Esophagus muscularis mucosa (tissue), 3 donors: ENCODE measurements at regions not wholly inside any gene's neighbourhood (a gene's known extent, or its start where the extent isn't known, plus 50 kb on each side); places are given as distances from the start of the nearest gene placed in this dataset.

Source experiments
- POLR2AphosphoS5 ChIP-seq, 2 donors: sonication (generic); formaldehyde crosslinking; IDR thresholded peaks; one replicate each; pipeline ENCODE4 v1.6.1; 2017; ENCODE audit warnings: antibody characterized with exemption in 2 of 2
- TF ChIP-seq, protein P1 (sequence below), 3 experiments: fragments of 200-600 bp in 2 of 3; fragments of 450-650 bp in 1 of 3; sonication (generic) in 2 of 3; IDR thresholded peaks; one replicate each; pipeline ENCODE4 v1.5.1; 2017 to 2019; ENCODE audit warnings: antibody characterized with exemption in 3 of 3, mild to moderate bottlenecking in 2 of 3, moderate library complexity in 1 of 3

DNA sequence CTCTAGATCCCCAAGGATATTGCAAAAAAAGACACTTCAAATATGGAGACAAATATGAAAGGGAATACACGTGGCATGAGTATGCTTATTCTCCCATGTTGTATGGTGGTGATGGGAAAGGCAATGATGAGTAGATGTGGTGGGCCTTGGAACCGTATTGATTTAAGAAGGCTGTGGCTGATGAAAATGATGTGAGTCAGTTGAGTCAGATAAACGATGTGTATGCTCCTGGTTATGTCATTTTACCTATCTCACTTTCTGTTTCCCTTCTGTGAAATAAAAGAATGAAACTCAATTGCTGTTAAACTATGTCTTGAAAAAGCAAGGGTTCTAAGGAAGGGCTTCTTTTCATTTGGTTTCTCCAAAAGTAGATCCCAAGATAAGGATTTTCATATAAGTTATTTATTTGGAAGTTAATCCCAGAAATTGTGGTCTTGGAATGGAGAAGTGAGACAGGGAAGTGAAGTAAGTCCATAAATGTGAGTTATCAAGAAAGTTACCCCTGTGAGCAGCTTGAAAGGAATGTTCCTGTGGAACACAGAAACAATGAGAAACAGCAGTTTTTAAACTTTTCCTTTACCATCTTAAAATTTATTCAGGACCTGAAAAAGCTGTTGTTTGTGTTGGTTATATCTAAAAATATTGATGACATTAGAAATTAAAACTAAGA, 292.0 kb downstream of the DUSP10 start:
- TF ChIP-seq POLR2AphosphoS5 (IDR thresholded peaks at IDR 0.05), result no peak
- TF ChIP-seq, protein P1, sequence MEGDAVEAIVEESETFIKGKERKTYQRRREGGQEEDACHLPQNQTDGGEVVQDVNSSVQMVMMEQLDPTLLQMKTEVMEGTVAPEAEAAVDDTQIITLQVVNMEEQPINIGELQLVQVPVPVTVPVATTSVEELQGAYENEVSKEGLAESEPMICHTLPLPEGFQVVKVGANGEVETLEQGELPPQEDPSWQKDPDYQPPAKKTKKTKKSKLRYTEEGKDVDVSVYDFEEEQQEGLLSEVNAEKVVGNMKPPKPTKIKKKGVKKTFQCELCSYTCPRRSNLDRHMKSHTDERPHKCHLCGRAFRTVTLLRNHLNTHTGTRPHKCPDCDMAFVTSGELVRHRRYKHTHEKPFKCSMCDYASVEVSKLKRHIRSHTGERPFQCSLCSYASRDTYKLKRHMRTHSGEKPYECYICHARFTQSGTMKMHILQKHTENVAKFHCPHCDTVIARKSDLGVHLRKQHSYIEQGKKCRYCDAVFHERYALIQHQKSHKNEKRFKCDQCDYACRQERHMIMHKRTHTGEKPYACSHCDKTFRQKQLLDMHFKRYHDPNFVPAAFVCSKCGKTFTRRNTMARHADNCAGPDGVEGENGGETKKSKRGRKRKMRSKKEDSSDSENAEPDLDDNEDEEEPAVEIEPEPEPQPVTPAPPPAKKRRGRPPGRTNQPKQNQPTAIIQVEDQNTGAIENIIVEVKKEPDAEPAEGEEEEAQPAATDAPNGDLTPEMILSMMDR (IDR thresholded peaks at IDR 0.05), result no peak
